ENCODE measurements at regions not wholly inside any gene's neighbourhood (a gene's known extent, or its start where the extent isn't known, plus 50 kb on each side); places are given as distances from the start of the nearest gene placed in this dataset.

GRCh38 chr3:94716326-94717018, 653.6 kb downstream of the NSUN3 start:
- Histone ChIP-seq H4K20me1 (ENCODE audit: insufficient read depth) (no peaks in the 10 kb centered on the region), H3K9me2 (ENCODE audit: insufficient read depth, low read length) (no peaks in the 10 kb centered on the region), H3K9ac (ENCODE audit: low read length) (no peak overlapping the region), H3K4me2 (ENCODE audit: low read length) (no peak overlapping the region), H3K4me3 (ENCODE audit: low read length) (no peak overlapping the region), H3K27me3 (ENCODE audit: insufficient read depth, low read depth, low read length) (no peaks in the 10 kb centered on the region), H3F3A (ENCODE audit: insufficient read depth, low read length, poor library complexity, severe bottlenecking) (no peaks in the 10 kb centered on the region), H3K79me2 (replicated peaks; ENCODE audit: insufficient read depth, low read length) (no peaks in the 10 kb centered on the region), H3K27ac (ENCODE audit: low read length) (no peak overlapping the region), H3K9me3 (ENCODE audit: low read length) (no peaks in the 10 kb centered on the region), H2AFZ (ENCODE audit: low read depth, low read length) (no peak overlapping the region), H3K36me3 (ENCODE audit: insufficient read depth, low read length) (no peaks in the 10 kb centered on the region)
- TF ChIP-seq REST (IDR thresholded peaks at IDR 0.05; ENCODE audit: borderline replicate concordance) = no peak
- no peak for TF ChIP-seq SMC3 (conservative IDR thresholded peaks at IDR 0.05; ENCODE audit: poor library complexity)
- TF ChIP-seq CTCF (IDR thresholded peaks at IDR 0.05; ENCODE audit: poor library complexity, severe bottlenecking) = no peak
- TF ChIP-seq TAF1 (IDR thresholded peaks at IDR 0.05; ENCODE audit: low read depth) = no peak

DNA sequence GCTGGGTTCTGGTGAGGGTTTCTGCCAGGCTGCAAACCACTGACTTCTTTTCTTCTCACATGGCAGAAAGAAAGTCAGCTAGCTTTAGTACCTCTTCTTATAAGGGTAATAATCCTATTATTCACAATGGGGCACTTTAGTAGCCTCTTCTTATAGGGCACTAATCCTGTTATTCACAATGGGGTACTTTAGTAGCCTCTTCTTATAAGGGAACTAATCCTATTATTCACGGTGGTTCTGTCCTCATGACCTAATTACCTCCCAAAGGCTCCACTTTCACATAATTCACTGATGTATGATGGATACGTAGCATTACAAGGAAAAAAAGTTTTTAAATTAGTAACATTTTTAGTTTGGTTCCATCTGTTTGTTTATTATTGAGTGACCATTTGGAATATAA, 671.3 kb downstream of the NSUN3 start:
- Histone ChIP-seq H3K27ac (ENCODE audit: low read length) (no peak overlapping the region), H3K27me3 (ENCODE audit: insufficient read depth, low read depth, low read length) (peaks cover 80% of the 10 kb centered on the region), H3K9me2 (ENCODE audit: insufficient read depth, low read length) (no peaks in the 10 kb centered on the region), H3F3A (ENCODE audit: insufficient read depth, low read length, poor library complexity, severe bottlenecking) (no peaks in the 10 kb centered on the region), H3K4me3 (ENCODE audit: low read length) (no peak overlapping the region), H3K4me2 (ENCODE audit: low read length) (no peak overlapping the region), H2AFZ (ENCODE audit: low read depth, low read length) (no peak overlapping the region), H4K20me1 (ENCODE audit: insufficient read depth) (no peaks in the 10 kb centered on the region), H3K9me3 (ENCODE audit: low read length) (no peaks in the 10 kb centered on the region), H3K79me2 (replicated peaks; ENCODE audit: insufficient read depth, low read length) (no peaks in the 10 kb centered on the region), H3K36me3 (ENCODE audit: insufficient read depth, low read length) (no peaks in the 10 kb centered on the region), H3K9ac (ENCODE audit: low read length) (no peak overlapping the region)
- TF ChIP-seq SMC3 (conservative IDR thresholded peaks at IDR 0.05; ENCODE audit: poor library complexity) (no peak), EZH2 (IDR thresholded peaks at IDR 0.05; ENCODE audit: borderline replicate concordance, insufficient read depth, low read length, poor library complexity, severe bottlenecking) (no peak), CTCF (IDR thresholded peaks at IDR 0.05; ENCODE audit: poor library complexity, severe bottlenecking) (no peak), MXI1 (conservative IDR thresholded peaks at IDR 0.05; ENCODE audit: poor library complexity, severe bottlenecking) (no peak), TAF1 (IDR thresholded peaks at IDR 0.05; ENCODE audit: low read depth) (no peak), REST (IDR thresholded peaks at IDR 0.05; ENCODE audit: borderline replicate concordance) (no peak), RAD21 (conservative IDR thresholded peaks at IDR 0.05) (no peak), EP300 (conservative IDR thresholded peaks at IDR 0.05; ENCODE audit: poor library complexity, severe bottlenecking) (no peak), POLR2AphosphoS5 (IDR thresholded peaks at IDR 0.05) (no peak)
